GM12892 (cell line): ENCODE measurements at regions not wholly inside any gene's neighbourhood (a gene's known extent, or its start where the extent isn't known, plus 50 kb on each side); places are given as distances from the start of the nearest gene placed in this dataset.

Experiments used
- POLR2A ChIP-seq: IDR thresholded peaks from 2 replicates; pipeline ENCODE4 v1.6.1; 2011; ENCODE audit warnings: low read depth, low read length, control low read depth
- TAF1 ChIP-seq: IDR thresholded peaks from 2 replicates; pipeline ENCODE4 v1.6.1; 2011; ENCODE audit warnings: low read depth, mild to moderate bottlenecking, control low read depth, low read length, borderline replicate concordance

- TF ChIP-seq POLR2A (no peak), TAF1 (no peak)
Observed at GRCh38 chrX:43211570-43211969, 433.6 kb upstream of the PPP1R2C start.
